Astrocyte (in vitro differentiated cells and primary cell): ENCODE measurements at regions not wholly inside any gene's neighbourhood (a gene's known extent, or its start where the extent isn't known, plus 50 kb on each side); places are given as distances from the start of the nearest gene placed in this dataset.

Source experiments
- DNase-seq: peaks from one replicate; pipeline ENCODE4 v3.0.0-alpha.2; 2010; ENCODE audit warnings: low read depth
- FAIRE-seq: peaks from 2 replicates; lab custom pipeline; 2011; peaks lifted over from hg19 to GRCh38; lab: Jason Lieb, UNC
- H2AFZ ChIP-seq: 2 replicates; pipeline ENCODE4 v1.6.0; 2012; ENCODE audit warnings: low read depth, low read length, inconsistent platforms
- H3K27ac ChIP-seq: 2 replicates; pipeline ENCODE4 v1.5.1; 2011; ENCODE audit warnings: low read depth, low read length, inconsistent platforms
- H3K27me3 ChIP-seq: 2 replicates; pipeline ENCODE4 v1.6.0; 2011; ENCODE audit warnings: low read length, inconsistent platforms; ENCODE audit not compliant: insufficient read depth
- H3K36me3 ChIP-seq: 2 replicates; pipeline ENCODE4 v1.5.1; 2011; ENCODE audit warnings: low read length, inconsistent platforms; ENCODE audit not compliant: insufficient read depth
- H3K4me1 ChIP-seq: 2 replicates; pipeline ENCODE4 v1.5.1; 2011; ENCODE audit warnings: low read length, inconsistent platforms; ENCODE audit not compliant: insufficient read depth
- H3K4me2 ChIP-seq: 2 replicates; pipeline ENCODE4 v1.6.0; 2012; ENCODE audit warnings: low read length, inconsistent platforms
- H3K4me3 ChIP-seq: 2 replicates; pipeline ENCODE4 v1.5.1; 2011; ENCODE audit warnings: low read depth, mild to moderate bottlenecking, low read length, inconsistent platforms; ENCODE audit not compliant: insufficient read depth
- H3K79me2 ChIP-seq: 2 replicates; pipeline ENCODE4 v1.6.0; 2012; ENCODE audit warnings: mild to moderate bottlenecking, low read length, inconsistent platforms; ENCODE audit not compliant: insufficient read depth
- H3K9ac ChIP-seq: 2 replicates; pipeline ENCODE4 v1.6.0; 2012; ENCODE audit warnings: mild to moderate bottlenecking, low read length, inconsistent platforms
- H3K9me3 ChIP-seq: 2 replicates; pipeline ENCODE4 v1.5.1; 2012; ENCODE audit warnings: low read depth, mild to moderate bottlenecking, low read length, inconsistent platforms; ENCODE audit not compliant: insufficient read depth
- H4K20me1 ChIP-seq: 2 replicates; pipeline ENCODE4 v1.6.0; 2012; ENCODE audit warnings: low read length, inconsistent platforms; ENCODE audit not compliant: insufficient read depth
- H3K27ac Mint-ChIP-seq: one replicate; pipeline ENCODE4 v1.8.0; 2021; ENCODE audit warnings: mild to moderate bottlenecking, mixed read lengths; ENCODE audit not compliant: unreplicated experiment
- H3K27me3 Mint-ChIP-seq: one replicate; pipeline ENCODE4 v1.8.0; 2021; ENCODE audit warnings: low read depth, mixed read lengths; ENCODE audit not compliant: unreplicated experiment
- H3K36me3 Mint-ChIP-seq: one replicate; pipeline ENCODE4 v1.8.0; 2021; ENCODE audit warnings: low read depth, mixed read lengths; ENCODE audit not compliant: unreplicated experiment
- H3K4me1 Mint-ChIP-seq: one replicate; pipeline ENCODE4 v1.8.0; 2021; ENCODE audit warnings: low read depth, mixed read lengths; ENCODE audit not compliant: unreplicated experiment
- H3K4me3 Mint-ChIP-seq: one replicate; pipeline ENCODE4 v1.8.0; 2021; ENCODE audit warnings: mild to moderate bottlenecking, moderate library complexity, mixed read lengths; ENCODE audit not compliant: unreplicated experiment
- H3K9me3 Mint-ChIP-seq: one replicate; pipeline ENCODE4 v1.8.0; 2021; ENCODE audit warnings: mild to moderate bottlenecking, mixed read lengths; ENCODE audit not compliant: unreplicated experiment
- CTCF ChIP-seq: IDR thresholded peaks from 2 replicates; pipeline ENCODE4 v1.5.1; 2011; ENCODE audit warnings: low read depth, mild to moderate bottlenecking, inconsistent platforms, low read length, moderate library complexity; ENCODE audit not compliant: insufficient read depth
- EZH2 ChIP-seq: IDR thresholded peaks from 2 replicates; pipeline ENCODE4 v1.6.1; 2012; ENCODE audit warnings: mild to moderate bottlenecking, low read length, inconsistent platforms; ENCODE audit not compliant: insufficient read depth

GRCh38 chr21:43298546-43299440 lies 128.1 kb downstream of the SIK1 start:
- no peaks in the 10 kb centered on the region for H3K79me2 ChIP-seq
- no peak overlapping the region for H3K9ac ChIP-seq
- no peaks in the 10 kb centered on the region for H3K36me3 ChIP-seq
- no peak overlapping the region for H3K27ac ChIP-seq
- no peak for TF ChIP-seq EZH2
- TF ChIP-seq CTCF, result no peak
- H2AFZ ChIP-seq, result no peak overlapping the region
- peaks cover 33% of the 10 kb centered on the region for H3K27me3 Mint-ChIP-seq
- DNase-seq (no peak), FAIRE-seq (no peak)
- peaks cover 4% of the 10 kb centered on the region for H3K27me3 ChIP-seq
- no peak overlapping the region for H3K4me3 Mint-ChIP-seq
- no peak overlapping the region for H3K4me2 ChIP-seq
- no peaks in the 10 kb centered on the region for H3K36me3 Mint-ChIP-seq
- peaks cover 7% of the 10 kb centered on the region for H3K9me3 Mint-ChIP-seq
- H3K4me1 ChIP-seq, result no peaks in the 10 kb centered on the region
- no peak overlapping the region for H3K27ac Mint-ChIP-seq
- H4K20me1 ChIP-seq, result no peaks in the 10 kb centered on the region
- H3K4me1 Mint-ChIP-seq, result no peaks in the 10 kb centered on the region
- H3K4me3 ChIP-seq, result no peak overlapping the region
- peaks cover 5% of the 10 kb centered on the region for H3K9me3 ChIP-seq

GRCh38 chr21:43297989-43298388 lies 128.9 kb downstream of the SIK1 start:
- no peak overlapping the region for H3K9ac ChIP-seq
- H3K27ac Mint-ChIP-seq, result no peak overlapping the region
- FAIRE-seq (no peak), DNase-seq (no peak)
- H3K27me3 Mint-ChIP-seq, result peaks cover 33% of the 10 kb centered on the region
- H3K9me3 ChIP-seq, result peaks cover 5% of the 10 kb centered on the region
- no peak overlapping the region for H3K4me2 ChIP-seq
- TF ChIP-seq CTCF (no peak), EZH2 (no peak)
- H3K79me2 ChIP-seq, result no peaks in the 10 kb centered on the region
- no peak overlapping the region for H2AFZ ChIP-seq
- no peaks in the 10 kb centered on the region for H3K36me3 ChIP-seq
- H3K9me3 Mint-ChIP-seq, result peaks cover 7% of the 10 kb centered on the region
- H3K4me1 Mint-ChIP-seq, result no peaks in the 10 kb centered on the region
- peaks cover 4% of the 10 kb centered on the region for H3K27me3 ChIP-seq
- H3K4me3 ChIP-seq, result no peak overlapping the region
- no peaks in the 10 kb centered on the region for H4K20me1 ChIP-seq
- H3K4me3 Mint-ChIP-seq, result no peak overlapping the region
- no peaks in the 10 kb centered on the region for H3K36me3 Mint-ChIP-seq
- H3K27ac ChIP-seq, result no peak overlapping the region
- no peaks in the 10 kb centered on the region for H3K4me1 ChIP-seq
